GM19328 (cell line): ENCODE measurements at regions not wholly inside any gene's neighbourhood (a gene's known extent, or its start where the extent isn't known, plus 50 kb on each side); places are given as distances from the start of the nearest gene placed in this dataset.

Source experiments
- ATAC-seq: cut with Tn5 transposase; IDR thresholded peaks from one replicate; pipeline ENCODE4 v1.9.1; 2021; ENCODE audit warnings: mild to moderate bottlenecking, moderate library complexity; ENCODE audit not compliant: unreplicated experiment

DNA sequence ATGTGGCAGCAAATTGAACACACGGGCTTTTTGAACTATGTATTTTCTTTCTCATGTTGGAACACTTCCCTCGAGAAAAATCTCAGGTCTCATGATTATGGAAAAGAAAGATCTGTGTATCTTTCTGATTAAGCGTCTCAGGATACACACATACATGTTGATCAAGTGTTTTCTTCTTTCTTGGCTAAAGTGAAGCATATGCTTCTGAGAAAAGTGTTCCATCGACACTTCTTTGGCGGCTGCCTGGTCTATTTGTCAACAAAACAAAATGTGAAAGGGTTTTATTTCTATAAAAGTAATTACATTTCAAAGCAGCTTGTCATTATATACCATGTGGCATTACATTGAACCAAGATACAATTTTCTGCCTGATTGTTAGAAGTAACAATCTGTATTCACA is 157.5 kb downstream of the DLEU7 start:
- ATAC-seq, result no peak

DNA sequence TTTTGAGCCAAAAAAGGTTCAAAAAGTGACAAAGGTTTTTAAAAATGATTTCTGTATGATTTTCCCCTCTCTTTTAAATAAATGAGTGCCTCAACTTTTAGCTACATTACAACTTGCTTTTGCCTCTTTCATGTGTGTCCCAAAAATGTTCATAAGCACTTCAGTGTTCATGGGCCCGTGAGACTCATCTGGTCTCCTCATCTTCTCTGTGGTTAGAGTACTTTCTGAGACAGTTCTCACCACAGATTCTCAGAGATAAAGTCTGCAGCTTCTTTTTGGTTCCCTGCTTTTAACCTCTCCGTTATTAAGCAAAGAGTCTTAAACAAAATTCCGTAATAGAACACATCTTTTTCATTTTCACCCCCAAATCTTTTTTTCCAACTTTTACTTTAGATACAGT is 156.9 kb downstream of the DLEU7 start:
- ATAC-seq, result no peak

GRCh38 chr13:50687545-50687944 is 155.9 kb downstream of the DLEU7 start:
- ATAC-seq, result no peak

GRCh38 chr13:50690006-50690405 is 153.5 kb downstream of the DLEU7 start:
- no peak for ATAC-seq

GRCh38 chr13:50691176-50691680 is 152.3 kb downstream of the DLEU7 start:
- ATAC-seq, result no peak

GRCh38 chr13:50691681-50692263 is 151.7 kb downstream of the DLEU7 start:
- no peak for ATAC-seq

DNA sequence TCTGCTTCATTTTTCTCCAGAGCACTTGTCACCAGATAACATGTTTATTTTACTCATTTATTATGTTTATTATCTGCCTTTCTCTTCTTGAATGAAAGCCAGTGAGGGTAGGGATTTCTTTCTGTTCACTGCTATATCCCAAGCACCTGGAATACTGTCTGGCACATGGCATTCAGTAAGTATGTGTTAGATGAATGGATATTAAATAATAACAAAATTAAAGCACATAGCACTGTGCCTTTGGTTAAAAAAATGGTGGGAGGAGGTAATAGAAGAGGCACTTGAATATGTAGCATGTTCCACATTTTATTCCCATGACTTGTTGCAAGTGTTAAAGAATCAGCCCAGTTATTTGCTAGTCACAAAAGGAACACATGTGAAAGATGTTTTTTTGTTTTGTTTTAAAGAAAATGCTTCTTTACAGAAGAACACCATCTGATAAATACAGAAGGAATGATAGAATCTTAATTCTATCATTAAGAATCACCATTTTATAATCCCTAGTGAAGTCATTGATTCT is 151.0 kb downstream of the DLEU7 start:
- no peak for ATAC-seq

DNA sequence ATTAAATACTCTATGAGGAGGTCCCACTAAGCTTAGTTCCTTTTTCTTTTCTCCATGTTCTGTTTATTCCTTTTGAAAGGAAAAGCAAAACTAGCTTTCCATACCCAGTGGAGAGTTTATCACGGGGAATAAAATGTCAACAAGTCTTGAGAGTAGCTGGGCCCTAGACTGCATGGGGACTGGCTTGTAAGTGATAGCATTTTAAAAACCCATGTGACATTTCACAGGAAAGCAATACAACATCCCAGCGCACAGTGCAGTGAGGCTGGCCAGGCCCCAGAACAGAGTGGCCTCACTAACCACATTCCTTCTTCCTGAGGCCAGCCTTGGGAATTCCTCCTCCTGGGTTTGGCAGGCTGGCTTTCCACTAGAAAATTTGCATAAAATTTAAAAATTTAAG is 149.8 kb downstream of the DLEU7 start:
- ATAC-seq, result no peak

GRCh38 chr13:50697746-50698539 is 145.5 kb downstream of the DLEU7 start:
- no peak for ATAC-seq

- no peak for ATAC-seq
Observed at GRCh38 chr13:50699874-50700663, 143.4 kb downstream of the DLEU7 start.

DNA sequence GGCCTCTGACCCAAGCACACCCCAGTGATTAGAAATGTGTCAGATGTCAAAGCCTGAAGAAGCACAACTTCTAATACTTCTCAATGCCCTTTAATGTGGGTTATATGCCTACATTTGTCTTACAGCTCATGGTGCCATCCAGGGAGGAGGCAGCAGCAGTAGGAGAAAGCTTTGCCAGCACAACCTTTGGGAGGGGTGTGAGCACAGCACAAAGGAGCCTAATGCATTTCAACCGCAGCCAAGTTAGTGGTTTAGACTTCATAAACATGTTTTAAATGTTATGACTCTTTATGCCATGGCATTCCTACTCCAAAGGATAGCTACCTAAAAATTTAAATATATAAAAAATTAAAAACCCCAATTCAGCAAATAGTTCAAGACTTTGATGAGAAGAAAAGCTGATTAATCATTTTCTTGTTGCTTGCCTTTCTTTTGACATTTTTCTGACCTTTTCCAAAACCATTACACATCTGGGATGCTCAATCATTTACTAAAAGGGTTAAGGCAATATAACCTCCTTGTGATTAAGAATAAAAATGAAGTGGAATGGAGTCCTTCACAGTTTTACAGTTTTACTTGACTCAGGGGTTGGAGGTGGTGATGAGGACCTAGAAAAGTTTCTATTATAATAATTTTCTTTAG is 142.7 kb downstream of the DLEU7 start:
- no peak for ATAC-seq

DNA sequence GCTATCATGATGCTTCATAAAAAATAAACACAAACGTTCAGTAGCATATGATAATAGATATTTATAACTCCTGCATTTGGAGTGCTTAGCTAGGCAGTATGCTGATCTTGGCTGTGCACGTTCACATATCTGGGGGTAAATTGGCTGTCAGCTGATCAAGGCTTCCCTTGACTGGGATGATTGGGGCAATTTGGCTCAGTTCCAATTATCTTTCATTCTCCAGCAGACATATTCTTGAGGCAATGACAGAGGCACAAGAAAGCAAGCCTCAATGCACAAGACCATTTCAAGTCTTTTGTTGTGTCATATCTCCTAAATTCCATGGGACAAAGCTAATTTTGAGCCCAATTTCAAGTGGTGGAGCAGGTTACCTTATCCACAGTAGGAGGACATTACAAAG is 142.0 kb downstream of the DLEU7 start:
- no peak for ATAC-seq

DNA sequence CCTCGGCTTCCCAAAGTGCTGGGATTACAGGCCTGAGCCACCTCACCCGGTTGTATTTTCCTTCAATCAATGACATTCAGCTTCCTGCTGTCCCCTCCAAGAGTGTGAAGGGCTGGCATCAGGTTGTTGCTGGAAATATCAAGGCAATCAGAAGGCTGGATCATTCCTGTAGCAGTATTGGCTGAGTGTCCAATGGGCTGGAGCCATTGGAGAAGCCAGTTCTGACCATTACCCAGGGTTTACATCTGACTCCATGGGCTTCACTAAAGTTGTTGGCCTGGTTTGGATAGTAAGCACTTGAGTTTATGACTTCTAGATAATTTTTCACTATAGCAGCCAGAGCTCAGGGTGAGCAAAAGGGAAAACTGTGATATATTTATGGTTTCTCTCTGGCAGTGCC is 137.0 kb downstream of the DLEU7 start:
- ATAC-seq, result no peak

GRCh38 chr13:50707628-50708027 is 135.9 kb downstream of the DLEU7 start:
- ATAC-seq, result no peak

DNA sequence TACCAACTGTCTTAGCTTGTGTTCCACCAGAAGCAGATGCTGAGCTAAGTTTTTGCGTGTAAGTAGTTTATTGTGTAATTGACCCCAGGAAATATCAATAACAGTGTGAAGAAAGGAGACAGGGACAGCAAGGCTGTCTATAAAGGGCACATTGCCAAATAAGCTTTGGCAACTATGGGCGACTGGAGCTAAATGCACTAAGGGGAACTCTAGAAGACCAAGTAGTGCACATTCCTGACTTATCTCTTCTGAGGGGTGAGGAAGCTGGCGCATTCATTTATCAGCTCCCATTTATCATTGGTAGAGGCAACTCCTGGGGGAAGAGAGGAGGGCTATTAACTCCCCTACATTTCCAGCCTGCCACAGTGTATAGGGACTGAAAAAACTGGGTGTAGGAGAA is 135.0 kb downstream of the DLEU7 start:
- ATAC-seq, result no peak

GRCh38 chr13:50709058-50709457 is 134.4 kb downstream of the DLEU7 start:
- no peak for ATAC-seq

GRCh38 chr13:50711131-50711815 is 132.2 kb downstream of the DLEU7 start:
- ATAC-seq, result no peak

- ATAC-seq, result no peak
Observed at GRCh38 chr13:50711996-50712395, 131.5 kb downstream of the DLEU7 start.

DNA sequence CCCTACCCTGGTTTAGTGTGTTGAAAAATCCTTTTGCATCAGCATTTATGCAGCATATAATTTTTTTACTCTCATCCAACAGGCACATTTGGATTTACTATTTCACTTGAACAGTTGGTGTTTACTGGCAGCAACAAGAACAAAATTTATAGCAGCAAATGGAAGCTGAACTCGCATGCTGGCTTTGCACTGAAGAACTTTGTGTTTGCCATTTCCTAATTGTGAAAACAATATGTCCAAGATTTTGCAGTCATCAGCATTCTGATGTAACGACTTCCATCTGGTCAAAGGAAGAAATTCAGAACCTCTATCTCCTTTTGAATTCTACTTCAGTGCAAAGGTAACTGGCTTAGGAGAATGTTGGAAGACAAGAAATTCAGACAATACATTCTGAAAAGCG is 131.0 kb downstream of the DLEU7 start:
- ATAC-seq, result no peak

GRCh38 chr13:50712881-50713280 is 130.6 kb downstream of the DLEU7 start:
- ATAC-seq, result no peak
